Adipocyte (in vitro differentiated cells): ENCODE measurements at regions not wholly inside any gene's neighbourhood (a gene's known extent, or its start where the extent isn't known, plus 50 kb on each side); places are given as distances from the start of the nearest gene placed in this dataset.

ENCODE experiments used
- DNase-seq: peaks from one replicate; pipeline ENCODE4 v3.0.0-alpha.2; 2015; ENCODE audit warnings: low read depth
- H3K27me3 ChIP-seq: replicated peaks from 2 replicates; pipeline ENCODE4 v1.7.0; 2013; ENCODE audit warnings: mild to moderate bottlenecking, low read length, moderate library complexity; ENCODE audit not compliant: control insufficient read depth, insufficient read depth
- H3K36me3 ChIP-seq: 2 replicates; pipeline ENCODE4 v1.7.0; 2013; ENCODE audit warnings: low read length, mild to moderate bottlenecking, moderate library complexity; ENCODE audit not compliant: control insufficient read depth, insufficient read depth, severe bottlenecking
- H3K4me1 ChIP-seq: 2 replicates; pipeline ENCODE4 v1.7.0; 2013; ENCODE audit warnings: mild to moderate bottlenecking, low read length, moderate library complexity; ENCODE audit not compliant: control insufficient read depth, insufficient read depth
- H3K4me3 ChIP-seq: 2 replicates; pipeline ENCODE4 v1.7.0; 2013; ENCODE audit warnings: mild to moderate bottlenecking, low read length, moderate library complexity
- H3K9ac ChIP-seq: 2 replicates; pipeline ENCODE4 v1.7.0; 2013; ENCODE audit warnings: mild to moderate bottlenecking, low read length, moderate library complexity
- H3K9me3 ChIP-seq: 2 replicates; pipeline ENCODE4 v1.7.0; 2013; ENCODE audit warnings: mild to moderate bottlenecking, low read length, moderate library complexity; ENCODE audit not compliant: control insufficient read depth

DNA sequence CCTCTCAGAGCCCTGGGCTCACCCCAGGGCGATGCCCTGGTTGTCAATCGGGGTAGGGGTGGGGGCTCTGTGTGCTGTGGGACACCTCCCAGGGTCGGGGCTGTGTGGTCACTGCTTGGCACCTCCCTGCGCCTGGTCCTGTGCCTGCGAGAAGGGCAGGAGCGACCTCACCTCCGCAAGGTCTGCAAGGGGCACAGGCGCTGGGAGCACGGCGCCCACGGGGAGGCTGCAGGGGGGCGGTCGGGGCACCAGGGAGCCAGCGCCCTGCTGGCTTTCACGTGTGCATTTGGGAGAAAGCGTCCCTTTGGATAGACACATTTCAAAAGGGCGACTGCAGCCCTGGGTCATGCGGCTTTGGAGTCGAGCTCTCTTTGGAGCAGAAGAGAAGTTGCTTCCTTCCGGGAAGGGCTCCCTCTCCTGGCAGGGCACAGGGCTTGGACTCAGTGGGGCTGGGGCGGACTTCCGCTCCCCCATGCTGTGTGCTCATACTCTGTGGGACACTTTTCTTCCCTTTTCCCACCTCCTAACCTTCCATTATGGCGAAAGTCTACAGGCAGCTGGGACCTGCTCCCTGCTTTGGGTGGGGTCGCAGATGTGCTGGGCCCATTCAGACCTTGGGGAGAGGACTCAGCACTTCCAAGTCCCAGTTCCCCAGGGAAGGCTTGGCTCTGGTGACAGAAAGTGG lies 52.9 kb upstream of the SLC28A3 start:
- H3K9ac ChIP-seq: no peak overlapping the region
- DNase-seq: no peak
- peaks cover 12% of the 10 kb centered on the region for H3K27me3 ChIP-seq
- no peaks in the 10 kb centered on the region for H3K9me3 ChIP-seq
- no peaks in the 10 kb centered on the region for H3K4me1 ChIP-seq
- no peaks in the 10 kb centered on the region for H3K36me3 ChIP-seq
- H3K4me3 ChIP-seq: no peak overlapping the region

DNA sequence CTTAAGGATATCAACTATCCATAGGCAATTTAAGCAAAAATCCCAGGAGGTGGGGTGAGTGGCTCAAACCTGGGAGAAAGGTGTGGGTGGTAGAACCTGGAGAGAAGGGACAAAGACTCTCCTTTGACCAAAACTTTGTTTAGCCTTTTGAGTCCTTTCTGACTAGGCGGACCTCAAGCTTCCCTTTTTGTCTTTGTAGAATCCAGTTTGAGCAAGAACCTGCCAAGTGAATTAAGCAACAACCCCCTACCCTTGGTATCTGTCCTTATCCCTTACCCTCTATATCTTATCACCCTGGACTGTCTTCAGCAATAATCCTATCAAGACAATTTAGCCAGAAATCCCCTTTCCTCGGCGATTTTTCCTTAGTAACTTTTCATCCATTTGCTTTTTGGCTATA lies 53.5 kb upstream of the SLC28A3 start:
- Histone ChIP-seq H3K4me1 (no peaks in the 10 kb centered on the region), H3K9me3 (no peaks in the 10 kb centered on the region), H3K36me3 (no peaks in the 10 kb centered on the region), H3K4me3 (no peak overlapping the region), H3K9ac (no peak overlapping the region), H3K27me3 (peaks cover 12% of the 10 kb centered on the region)
- no peak for DNase-seq

DNA sequence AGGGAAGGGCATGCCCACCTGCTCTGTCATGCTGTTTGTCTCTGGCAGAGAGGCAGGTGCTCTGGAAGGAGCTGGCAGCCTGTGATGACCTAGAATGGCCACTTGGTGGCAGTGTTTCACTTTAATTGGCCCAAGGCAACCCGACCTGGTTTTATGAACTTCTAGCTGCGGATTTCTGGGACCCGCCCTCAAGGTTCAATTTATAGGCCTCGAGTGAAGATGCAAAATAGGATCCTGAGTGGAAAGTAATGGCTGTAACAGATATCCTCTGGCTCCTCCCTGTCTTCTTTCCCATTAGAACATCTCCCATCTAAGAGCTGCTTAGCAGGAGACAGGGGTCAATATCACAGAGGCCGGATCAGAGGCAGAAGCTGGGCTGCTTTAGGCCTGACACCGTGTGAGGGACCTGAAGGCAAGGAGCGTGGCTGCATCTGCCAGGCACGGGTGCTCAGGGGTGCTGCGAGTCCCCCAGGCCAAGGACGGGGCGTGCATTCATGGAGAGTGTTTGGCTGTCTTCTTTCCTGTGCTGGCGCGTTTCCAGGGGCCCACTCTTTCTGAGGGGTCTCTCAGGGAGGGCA lies 56.7 kb upstream of the SLC28A3 start:
- Histone ChIP-seq H3K9ac (no peak overlapping the region), H3K4me1 (no peaks in the 10 kb centered on the region), H3K27me3 (peaks cover 12% of the 10 kb centered on the region), H3K36me3 (no peaks in the 10 kb centered on the region), H3K4me3 (no peak overlapping the region), H3K9me3 (no peaks in the 10 kb centered on the region)
- peak; percentile 90 for DNase-seq

DNA sequence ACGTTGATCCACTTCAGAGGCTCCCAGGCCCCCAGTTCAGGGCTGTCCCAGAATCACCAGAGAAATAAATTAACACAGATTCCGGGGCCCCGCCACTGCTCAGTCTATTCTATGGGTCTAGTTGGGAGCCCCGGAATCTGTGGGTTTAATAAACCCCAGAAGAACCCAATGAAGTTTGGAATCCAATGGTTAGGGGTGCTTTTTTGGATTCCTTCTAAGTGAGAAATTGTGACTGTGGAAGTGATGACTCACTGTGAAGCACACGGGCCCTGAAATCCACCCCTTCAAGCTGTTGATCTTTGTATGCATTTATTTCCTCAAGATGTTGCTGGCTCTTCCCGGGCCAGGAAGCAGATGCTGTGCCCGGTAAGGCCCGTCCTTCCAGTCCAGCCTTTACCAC lies 57.3 kb upstream of the SLC28A3 start:
- H3K36me3 ChIP-seq: no peaks in the 10 kb centered on the region
- H3K4me1 ChIP-seq: no peaks in the 10 kb centered on the region
- peaks cover 12% of the 10 kb centered on the region for H3K27me3 ChIP-seq
- H3K9ac ChIP-seq: no peak overlapping the region
- no peak overlapping the region for H3K4me3 ChIP-seq
- peak; percentile 64 for DNase-seq
- no peaks in the 10 kb centered on the region for H3K9me3 ChIP-seq

DNA sequence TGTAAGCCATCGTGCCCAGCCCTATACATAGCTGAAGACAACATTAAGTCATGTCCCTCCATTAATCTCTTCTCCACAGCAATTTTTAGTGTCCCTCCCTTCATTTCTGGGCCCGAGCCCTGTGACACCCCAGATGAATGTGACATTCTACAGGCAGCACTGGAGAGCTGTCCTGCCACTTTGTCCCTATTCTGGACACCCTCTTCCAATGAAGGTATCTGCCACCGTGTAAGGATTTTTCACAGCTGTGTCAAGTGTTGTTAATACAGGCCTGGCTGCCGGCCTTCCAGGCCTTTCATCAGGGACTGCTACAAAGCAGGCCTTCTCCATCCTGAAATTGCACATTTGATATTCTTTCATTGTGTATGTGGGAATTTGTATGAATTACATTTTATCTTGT lies 62.0 kb upstream of the SLC28A3 start:
- H3K36me3 ChIP-seq: no peaks in the 10 kb centered on the region
- no peaks in the 10 kb centered on the region for H3K9me3 ChIP-seq
- no peak for DNase-seq
- no peak overlapping the region for H3K9ac ChIP-seq
- no peaks in the 10 kb centered on the region for H3K4me1 ChIP-seq
- H3K4me3 ChIP-seq: no peak overlapping the region
- peaks cover 5% of the 10 kb centered on the region for H3K27me3 ChIP-seq

DNA sequence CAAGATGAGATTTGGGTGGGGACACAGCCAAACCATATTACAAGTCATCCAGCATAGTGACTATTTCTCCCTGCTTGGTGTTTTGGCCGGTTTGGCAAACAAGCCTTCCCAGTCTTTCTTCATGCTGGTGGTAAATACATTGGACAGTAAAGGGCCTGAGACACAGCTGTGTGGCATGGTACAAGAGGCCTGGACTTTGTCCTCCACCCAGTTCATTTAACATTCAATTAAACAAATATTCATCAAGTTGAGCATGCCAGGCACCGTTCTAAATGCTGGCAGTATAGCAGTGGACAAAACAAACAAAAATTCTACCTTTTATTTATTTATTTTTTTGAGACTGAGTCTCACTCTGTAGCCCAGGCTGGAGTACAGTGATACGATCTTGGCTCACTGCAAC lies 62.7 kb upstream of the SLC28A3 start:
- DNase-seq: no peak
- Histone ChIP-seq H3K36me3 (no peaks in the 10 kb centered on the region), H3K9ac (no peak overlapping the region), H3K4me3 (no peak overlapping the region), H3K9me3 (no peaks in the 10 kb centered on the region), H3K27me3 (peaks cover 5% of the 10 kb centered on the region), H3K4me1 (no peaks in the 10 kb centered on the region)

DNA sequence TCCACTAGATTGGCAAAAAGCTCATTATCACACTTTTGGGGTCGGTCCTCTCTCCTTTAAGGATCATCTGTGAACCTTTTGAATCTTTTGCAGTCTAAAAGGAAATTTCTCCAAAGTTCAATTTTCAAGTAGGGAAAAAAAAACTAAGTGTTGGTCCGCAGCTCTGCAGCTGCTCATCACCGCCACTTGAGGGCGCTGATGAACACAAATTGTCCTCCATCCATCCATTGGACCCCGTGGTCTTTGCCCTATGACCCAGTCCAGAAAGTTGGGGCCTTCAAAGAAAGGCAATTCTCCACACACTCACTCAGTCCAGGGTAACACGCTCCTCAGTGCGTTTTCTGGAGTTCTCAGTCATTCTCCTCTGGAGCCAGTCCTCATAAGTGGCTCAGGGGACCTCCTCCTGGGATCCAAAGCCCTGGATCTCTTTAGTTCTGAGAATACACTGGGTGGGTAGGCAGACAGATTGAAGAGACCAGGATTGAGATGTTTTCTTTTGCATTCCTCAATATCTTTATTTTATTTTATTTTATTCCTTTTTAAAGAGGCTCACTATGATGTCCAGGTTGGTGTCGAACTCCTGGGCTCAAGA lies 63.6 kb upstream of the SLC28A3 start:
- Histone ChIP-seq H3K4me1 (no peaks in the 10 kb centered on the region), H3K36me3 (no peaks in the 10 kb centered on the region), H3K9ac (no peak overlapping the region), H3K9me3 (no peaks in the 10 kb centered on the region), H3K27me3 (peaks cover 5% of the 10 kb centered on the region), H3K4me3 (no peak overlapping the region)
- no peak for DNase-seq

DNA sequence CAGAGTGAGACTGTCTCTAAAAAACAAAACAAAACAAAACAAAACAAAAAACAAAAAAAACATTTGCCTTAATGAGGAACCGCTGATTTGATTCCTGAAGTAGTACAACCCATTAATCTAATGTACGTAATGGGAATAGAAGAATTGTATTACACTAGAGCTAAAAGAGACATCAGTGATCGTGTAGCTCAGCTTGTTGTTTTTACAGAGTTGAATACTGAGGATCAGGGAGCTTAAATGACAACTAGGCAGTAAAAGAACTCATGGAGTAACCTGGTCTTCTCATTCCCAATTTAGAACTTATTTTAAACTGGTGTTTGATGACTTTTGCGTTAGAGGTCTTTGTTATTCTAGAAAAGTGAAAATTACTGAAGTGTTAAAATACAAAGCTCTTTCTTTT lies 65.1 kb upstream of the SLC28A3 start:
- Histone ChIP-seq H3K36me3 (no peaks in the 10 kb centered on the region), H3K9me3 (no peaks in the 10 kb centered on the region), H3K4me1 (no peaks in the 10 kb centered on the region), H3K27me3 (peaks cover 5% of the 10 kb centered on the region), H3K9ac (no peak overlapping the region), H3K4me3 (no peak overlapping the region)
- no peak for DNase-seq

DNA sequence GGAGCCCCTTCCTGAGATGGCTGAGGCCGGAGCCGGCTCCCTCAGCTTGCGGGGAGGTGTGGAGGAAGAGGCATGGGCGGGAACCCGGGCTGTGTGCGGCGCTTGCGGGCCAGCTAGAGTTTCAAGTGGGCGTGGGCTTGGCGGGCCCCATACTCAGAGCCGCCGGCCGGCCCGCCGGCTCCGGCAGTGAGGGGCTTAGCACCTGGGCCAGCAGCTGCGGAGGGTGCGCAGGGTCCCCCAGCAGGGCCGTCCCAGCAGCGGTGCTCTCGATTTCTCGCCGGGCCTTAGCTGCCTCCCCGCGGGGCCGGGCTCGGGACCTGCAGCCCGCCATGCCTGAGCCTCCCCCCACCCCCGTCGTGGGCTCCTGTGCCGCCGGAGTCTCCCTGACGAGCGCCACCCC lies 67.9 kb upstream of the SLC28A3 start:
- DNase-seq: no peak
- no peaks in the 10 kb centered on the region for H3K36me3 ChIP-seq
- H3K4me1 ChIP-seq: peaks cover 6% of the 10 kb centered on the region
- no peaks in the 10 kb centered on the region for H3K9me3 ChIP-seq
- no peak overlapping the region for H3K4me3 ChIP-seq
- H3K9ac ChIP-seq: no peak overlapping the region
- peaks cover 5% of the 10 kb centered on the region for H3K27me3 ChIP-seq

DNA sequence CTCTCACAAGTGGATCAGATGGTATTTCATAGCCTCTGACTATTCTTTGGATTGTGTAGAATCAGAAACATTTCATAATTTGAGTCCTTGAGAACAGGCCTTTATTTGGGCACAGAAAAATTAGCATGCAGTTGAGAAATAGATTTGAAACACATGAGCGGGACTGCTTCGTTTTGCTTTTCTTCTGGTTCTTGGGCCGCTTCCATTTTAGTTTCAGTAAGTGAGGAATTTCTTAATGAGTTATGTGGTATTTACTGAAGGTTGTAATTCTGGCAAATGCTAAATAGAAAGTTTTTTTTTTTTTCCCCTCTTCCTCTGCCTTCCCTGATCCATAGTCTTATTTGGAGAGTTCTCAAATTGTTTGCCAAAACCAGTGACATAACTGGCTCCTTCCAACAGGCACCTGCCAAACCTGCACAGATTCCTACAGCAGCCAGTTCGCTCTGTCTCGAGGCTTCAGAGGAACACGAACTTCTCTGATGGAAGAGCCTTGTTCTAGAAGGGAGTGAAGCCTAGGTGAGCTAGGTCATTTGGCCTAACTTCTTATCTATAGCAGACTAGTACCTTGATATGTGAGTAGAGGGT lies 71.2 kb upstream of the SLC28A3 start:
- no peak overlapping the region for H3K9ac ChIP-seq
- H3K9me3 ChIP-seq: no peaks in the 10 kb centered on the region

DNA sequence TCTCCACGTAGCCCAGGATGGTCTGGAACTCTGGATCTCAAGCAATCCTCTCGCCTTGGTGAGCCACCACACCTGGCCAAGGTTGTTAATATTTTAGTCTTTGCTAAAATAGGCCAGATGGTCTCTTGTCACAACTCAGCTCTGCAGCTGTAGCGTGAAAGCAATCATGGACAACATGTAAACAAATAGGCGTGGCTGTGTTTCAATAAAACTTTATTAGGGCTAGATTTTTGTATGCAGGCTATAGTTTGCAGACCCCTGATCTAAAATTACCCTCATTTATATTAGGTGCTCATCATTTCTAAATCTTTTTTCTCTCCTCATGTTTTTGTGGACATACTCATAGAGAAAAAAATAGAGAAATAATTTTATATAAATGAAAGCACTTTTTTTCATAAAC lies 72.1 kb upstream of the SLC28A3 start:
- Histone ChIP-seq H3K4me1 (peaks cover 6% of the 10 kb centered on the region), H3K36me3 (no peaks in the 10 kb centered on the region), H3K27me3 (no peaks in the 10 kb centered on the region), H3K9ac (no peak overlapping the region), H3K9me3 (no peaks in the 10 kb centered on the region), H3K4me3 (no peak overlapping the region)
- DNase-seq: no peak

More for the DNA sequence above, 71.2 kb upstream of the SLC28A3 start:
- H3K4me1 ChIP-seq: peaks cover 6% of the 10 kb centered on the region
- no peak overlapping the region for H3K4me3 ChIP-seq
- no peaks in the 10 kb centered on the region for H3K36me3 ChIP-seq
- H3K27me3 ChIP-seq: peaks cover 5% of the 10 kb centered on the region
- peak; percentile 42 for DNase-seq
